ENCODE measurements at regions not wholly inside any gene's neighbourhood (a gene's known extent, or its start where the extent isn't known, plus 50 kb on each side); places are given as distances from the start of the nearest gene placed in this dataset.

DNA sequence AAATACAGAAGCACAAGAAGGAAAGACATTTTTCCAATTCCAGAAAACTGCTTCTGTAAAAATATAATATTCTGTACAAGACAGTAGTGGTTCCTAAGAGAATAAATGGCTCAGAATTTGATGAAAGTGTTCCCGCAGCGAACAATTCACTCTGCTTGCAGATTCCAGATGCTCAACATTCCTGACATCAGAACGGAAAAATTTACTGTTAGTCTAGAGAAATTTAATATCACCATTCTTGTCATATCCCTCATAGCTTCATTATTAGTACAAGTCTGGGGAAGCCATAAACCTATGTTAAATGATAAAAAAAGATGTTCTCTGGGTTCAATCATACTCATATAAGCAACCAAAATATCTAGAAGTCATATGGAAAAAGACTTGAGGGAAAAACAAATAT is 83.6 kb downstream of the MPP7 start:
- TF ChIP-seq CTCF (IDR thresholded peaks at IDR 0.05) (no peak), POLR2A (IDR thresholded peaks at IDR 0.05) (no peak)

Data from uterus (tissue), 2 donors.